AG09319 (cell line): ENCODE measurements at regions not wholly inside any gene's neighbourhood (a gene's known extent, or its start where the extent isn't known, plus 50 kb on each side); places are given as distances from the start of the nearest gene placed in this dataset.

Source experiments
- DNase-seq: peaks from one replicate; pipeline ENCODE4 v3.0.0-alpha.2; 2010; ENCODE audit warnings: low read depth; ENCODE audit errors: extremely low read depth
- TF ChIP-seq, protein P1 (sequence below): IDR thresholded peaks from 2 replicates; pipeline ENCODE4 v1.5.1; 2011; ENCODE audit warnings: low read depth, mild to moderate bottlenecking, inconsistent platforms, low read length, moderate library complexity

DNA sequence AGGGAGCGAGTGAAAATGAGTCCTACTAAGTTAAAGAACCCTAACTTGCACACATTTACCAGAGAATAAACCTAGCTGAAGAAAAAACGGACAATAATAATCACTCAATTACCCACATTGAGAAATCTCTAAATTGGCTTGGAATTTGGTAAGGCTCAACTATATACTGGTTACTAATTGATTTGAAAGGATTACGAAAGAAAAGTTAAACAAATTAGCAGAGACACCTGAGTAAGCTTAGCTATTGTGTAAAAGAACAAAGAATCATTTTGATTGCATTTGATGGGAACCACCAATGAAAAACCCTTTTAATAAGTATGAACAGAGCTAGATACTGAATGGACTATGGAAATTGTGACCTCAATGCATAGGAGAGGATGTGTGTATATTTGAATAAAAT, 118.6 kb upstream of the ADGRF1 start:
- TF ChIP-seq, protein P1, sequence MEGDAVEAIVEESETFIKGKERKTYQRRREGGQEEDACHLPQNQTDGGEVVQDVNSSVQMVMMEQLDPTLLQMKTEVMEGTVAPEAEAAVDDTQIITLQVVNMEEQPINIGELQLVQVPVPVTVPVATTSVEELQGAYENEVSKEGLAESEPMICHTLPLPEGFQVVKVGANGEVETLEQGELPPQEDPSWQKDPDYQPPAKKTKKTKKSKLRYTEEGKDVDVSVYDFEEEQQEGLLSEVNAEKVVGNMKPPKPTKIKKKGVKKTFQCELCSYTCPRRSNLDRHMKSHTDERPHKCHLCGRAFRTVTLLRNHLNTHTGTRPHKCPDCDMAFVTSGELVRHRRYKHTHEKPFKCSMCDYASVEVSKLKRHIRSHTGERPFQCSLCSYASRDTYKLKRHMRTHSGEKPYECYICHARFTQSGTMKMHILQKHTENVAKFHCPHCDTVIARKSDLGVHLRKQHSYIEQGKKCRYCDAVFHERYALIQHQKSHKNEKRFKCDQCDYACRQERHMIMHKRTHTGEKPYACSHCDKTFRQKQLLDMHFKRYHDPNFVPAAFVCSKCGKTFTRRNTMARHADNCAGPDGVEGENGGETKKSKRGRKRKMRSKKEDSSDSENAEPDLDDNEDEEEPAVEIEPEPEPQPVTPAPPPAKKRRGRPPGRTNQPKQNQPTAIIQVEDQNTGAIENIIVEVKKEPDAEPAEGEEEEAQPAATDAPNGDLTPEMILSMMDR = no peak
- no peak for DNase-seq

- TF ChIP-seq, protein P1 = no peak
- no peak for DNase-seq
Measured at GRCh38 chr6:47159763-47160162, 117.6 kb upstream of the ADGRF1 start.

DNA sequence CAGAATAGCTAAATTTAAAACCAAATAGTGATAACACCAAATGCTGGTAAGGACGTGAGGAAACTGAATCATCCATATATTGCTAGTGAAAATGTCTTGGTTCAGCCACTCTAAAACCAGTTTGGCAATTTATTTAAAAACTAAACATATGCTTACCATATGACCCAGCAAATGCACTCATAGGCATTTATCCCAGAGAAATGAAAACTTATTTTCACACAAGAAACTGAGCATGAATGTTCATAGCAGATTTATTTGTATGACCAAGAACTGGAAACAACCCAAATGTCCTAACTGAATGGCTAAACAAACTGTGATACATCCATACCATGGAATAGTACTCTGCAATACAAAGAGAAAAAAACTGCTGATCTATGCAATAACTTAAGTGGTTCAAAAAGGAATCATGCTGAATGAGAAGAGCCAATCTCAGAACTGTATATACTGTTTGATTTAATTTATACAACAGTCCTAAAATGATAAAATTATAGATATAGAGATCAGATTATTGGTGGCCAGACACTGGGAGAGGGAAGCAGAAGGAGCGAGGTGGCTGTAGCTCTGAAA, 115.6 kb upstream of the ADGRF1 start:
- TF ChIP-seq, protein P1 = no peak
- DNase-seq = no peak

- DNase-seq = no peak
- TF ChIP-seq, protein P1 = no peak
Measured at GRCh38 chr6:47157063-47157462, 114.9 kb upstream of the ADGRF1 start.

GRCh38 chr6:47156196-47156595, 114.1 kb upstream of the ADGRF1 start:
- no peak for DNase-seq
- TF ChIP-seq, protein P1 = no peak

- TF ChIP-seq, protein P1 = no peak
- DNase-seq = no peak
Measured at GRCh38 chr6:47153404-47153755, 111.2 kb upstream of the ADGRF1 start.

DNA sequence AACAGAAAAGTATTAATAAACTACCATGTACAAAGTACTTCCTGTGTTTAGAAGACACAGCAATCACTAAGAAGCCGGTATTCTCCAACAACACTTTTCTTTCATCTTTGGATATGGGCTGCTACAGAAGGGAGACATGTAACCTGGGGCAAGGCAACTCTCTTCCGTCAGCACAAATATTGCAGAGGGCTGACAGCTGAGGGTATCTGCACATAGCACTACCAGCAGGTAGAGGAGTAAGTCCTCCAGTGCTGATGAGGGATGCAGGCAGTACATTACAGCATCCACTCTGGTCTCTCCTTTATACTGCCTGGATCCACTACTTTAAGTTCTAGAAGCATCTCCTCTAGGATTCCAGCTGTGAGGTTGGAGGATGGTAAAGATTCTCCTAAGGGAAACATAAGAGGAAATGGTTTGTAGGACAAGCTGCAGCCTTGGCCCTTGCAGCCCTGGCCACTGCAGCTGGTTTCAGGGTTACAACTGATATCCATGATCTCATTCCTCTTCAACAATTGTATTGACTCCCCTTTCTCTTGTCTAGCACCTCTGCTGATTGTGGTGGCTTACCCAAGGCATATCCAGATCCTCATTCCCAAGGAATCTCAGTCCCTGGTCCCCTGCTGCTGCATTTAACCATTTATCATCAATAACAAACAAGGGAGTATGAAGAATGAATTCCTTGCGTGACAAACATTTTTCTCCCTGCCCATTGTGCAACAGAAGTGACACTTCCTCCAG, 110.7 kb upstream of the ADGRF1 start:
- TF ChIP-seq, protein P1 = no peak
- DNase-seq = no peak
